Suppressor macrophage (primary cell): ENCODE measurements at regions not wholly inside any gene's neighbourhood (a gene's known extent, or its start where the extent isn't known, plus 50 kb on each side); places are given as distances from the start of the nearest gene placed in this dataset.

Source experiments
- DNase-seq, 4 experiments: peaks; one replicate each; pipeline ENCODE4 v3.0.0-alpha.2; 2020 to 2022

DNA sequence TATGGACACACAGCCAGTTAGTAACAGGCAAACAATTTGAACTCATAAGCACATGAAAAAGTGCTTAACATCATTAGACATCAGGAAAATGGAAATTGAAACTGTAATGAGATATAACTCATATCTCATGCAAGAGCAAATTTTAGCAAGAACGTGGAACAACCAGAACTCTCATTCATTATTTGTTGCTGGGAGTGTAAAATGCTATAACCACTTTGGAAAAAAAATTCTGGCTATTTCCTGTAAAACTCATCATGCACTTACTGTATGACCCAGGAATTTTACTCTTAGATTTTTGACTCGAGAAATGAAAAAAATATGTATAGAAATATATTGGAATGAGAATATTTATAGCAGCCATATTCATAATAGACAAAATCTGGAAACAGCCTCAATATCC lies 205.7 kb upstream of the PUM3 start:
- DNase-seq: no peak

DNA sequence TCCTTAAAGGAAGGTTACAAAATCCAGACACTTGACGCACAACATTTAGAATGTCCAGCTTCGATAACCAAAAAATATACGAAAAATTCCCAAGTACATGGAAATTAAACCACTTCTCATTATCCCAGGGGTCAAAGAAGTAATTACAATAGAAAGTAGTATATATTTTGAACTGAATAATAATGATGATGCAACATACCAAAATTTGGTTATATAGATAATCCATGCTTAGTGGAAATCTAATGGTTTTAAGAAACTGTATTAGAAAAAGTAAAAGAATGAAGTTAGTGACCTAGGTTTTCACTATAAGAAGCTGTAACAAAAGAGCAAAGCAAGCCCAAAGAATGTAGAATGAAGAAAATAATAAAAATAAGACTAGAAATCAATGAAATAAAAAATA lies 204.0 kb upstream of the PUM3 start:
- no peak for DNase-seq

DNA sequence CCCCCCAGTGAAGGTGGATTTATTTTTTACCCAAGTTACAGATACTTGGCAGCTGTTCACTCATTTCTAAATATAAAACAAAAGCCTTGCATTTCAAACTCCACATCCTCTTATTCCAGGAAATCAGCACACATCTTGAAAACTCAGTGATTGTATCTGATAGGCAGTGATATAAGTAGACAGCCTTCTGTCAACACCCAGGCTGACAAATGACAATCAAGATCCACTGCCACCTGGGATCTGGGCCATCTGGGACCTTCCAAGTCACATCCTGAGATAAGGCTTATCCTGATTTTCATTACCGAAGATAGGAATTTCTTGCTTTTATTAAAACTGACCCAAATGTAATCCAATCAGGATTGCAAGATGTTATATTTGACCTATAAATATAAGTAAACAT lies 201.3 kb upstream of the PUM3 start:
- DNase-seq: no peak

DNA sequence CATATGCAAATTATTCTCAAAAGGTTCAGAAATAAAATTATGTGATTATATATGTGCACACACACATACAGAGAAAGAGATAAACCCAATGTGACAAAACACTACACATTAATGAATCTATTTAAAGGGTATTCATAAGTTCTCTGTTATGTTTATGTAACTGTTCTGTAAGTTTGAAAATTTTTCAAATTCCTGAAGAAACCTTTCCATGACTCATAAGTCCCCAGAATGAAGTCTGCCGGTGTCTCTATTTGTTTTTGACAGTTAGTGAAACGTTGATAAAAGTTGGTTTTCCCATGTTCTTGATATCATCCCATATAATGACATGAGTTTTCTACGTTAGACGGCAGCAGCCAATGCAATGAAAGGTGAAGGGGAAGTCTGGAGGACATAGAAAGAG lies 199.5 kb upstream of the PUM3 start:
- no peak for DNase-seq

DNA sequence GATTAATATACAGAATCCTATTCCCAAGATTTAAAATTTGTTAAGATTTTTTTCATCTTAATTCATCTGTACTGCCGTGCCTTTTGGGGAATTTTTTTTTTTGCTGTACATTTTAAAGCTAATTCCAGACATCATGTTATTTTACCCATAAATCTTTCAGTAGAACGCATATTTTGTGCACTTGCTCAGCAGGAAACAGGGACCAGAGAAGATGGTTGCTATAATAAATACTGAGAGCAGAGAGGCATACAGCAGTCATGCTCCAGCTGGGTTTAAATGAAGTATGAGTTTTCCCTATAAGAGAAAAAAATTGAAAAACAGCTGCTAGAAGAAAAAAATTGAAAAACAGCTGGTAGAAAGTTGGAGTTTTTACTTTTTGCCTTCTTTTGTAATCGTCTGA lies 196.9 kb upstream of the PUM3 start:
- no peak for DNase-seq

DNA sequence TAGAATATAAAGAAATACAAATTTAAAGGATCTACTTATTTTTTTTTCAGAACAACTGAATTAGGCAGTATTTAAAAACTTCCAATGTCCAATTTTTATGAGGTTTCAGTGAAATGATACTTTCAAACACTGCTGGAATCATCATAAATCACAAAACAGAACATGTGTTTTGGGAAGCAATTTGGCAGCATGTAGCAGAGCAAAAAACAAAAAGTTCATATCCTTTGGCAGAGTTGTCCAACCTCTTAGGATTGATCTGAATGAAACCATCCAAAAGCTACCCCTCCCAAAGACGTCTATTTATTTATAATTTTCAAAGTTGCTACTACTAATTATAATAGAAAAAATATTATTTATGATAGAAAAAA lies 192.4 kb upstream of the PUM3 start:
- no peak for DNase-seq

DNA sequence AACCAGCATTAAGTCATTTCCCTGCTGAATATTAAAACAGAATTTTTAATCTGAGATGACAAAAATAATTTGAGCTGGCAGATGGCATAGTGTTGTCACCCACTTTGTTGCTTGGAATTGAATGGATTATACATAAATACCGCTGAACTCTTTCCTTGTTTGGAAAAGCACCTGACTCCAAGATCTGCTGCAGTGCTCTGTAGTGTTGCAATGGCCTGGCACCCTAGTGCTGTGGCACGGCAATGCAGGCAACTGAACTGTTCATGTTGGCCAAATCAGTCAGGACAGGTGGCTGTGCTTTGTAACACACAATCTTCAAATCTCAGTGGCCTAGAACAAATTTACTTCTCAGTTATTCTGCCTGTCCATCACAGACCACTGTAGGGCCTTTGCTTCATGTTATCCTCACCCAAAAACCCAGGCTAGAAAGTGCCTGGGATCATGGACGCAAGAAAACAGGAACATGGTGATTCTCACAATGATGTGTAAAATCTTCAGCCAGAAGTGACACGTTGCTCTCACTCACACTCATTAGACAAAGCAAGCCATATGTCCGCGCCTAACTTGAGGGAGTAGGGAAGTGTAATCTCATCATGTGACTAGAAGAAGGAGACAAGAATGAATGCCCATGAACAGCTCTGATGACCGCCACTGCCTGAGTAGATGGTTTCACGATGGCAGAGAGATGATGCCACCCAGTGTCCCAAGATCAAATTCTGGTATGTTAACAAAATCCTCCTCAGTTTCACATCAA lies 191.9 kb upstream of the PUM3 start:
- DNase-seq: no peak

DNA sequence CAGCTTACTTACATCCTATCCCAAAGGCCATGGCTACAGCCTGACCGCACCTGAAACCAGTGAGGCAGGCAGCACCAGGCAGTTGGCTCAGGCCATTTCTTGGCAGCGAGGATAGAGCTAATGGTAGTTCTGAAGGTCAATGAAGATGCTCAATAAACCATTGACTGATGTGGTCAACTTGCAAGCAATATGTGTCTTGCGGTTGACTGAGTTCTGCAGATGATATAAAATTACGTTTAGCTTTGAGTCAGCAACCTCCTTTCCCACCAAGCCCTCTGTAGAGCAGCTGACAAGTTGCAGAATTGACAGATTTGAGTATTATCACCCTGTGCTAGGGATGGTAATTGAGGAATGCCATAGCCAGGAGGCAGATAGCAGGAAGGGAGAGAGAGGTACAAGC lies 189.0 kb upstream of the PUM3 start:
- no peak for DNase-seq

DNA sequence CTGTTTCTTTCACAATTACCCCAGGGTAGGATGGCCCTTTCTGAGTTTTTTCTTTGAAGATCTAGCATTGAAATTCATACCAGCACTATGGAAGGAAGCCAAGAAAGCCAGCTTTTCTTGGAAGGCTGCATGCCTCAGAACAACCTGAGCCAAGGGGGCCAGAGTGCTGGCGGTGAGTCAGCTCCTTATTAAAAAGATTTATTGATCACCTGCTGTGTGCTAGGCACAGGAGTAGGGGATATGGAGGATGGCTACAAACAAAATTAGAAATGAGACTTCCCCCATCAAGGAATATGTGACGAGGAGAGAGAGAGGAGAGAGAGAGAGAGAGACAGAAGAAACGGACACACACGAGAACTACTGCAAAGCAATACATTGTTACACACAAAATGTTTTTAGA lies 184.6 kb upstream of the PUM3 start:
- no peak for DNase-seq

DNA sequence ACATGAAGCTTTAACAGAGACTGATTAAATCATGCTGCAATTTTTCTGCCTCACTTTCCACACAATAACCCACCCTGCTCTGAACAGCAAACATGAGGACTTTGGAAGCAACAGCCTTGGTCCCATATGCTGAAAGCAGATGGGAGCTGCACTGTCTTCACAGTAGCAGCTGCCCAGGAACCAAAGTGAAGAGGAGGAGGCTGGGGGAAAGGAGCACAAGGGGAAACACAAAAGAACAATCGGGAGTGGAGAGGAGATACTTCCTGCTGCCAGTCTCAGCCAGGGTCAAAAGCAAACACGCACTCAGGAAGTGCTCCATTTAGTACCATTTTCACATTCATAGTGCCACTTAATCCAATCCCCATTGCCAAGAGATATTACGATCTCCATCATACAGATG lies 183.3 kb upstream of the PUM3 start:
- DNase-seq: no peak

DNA sequence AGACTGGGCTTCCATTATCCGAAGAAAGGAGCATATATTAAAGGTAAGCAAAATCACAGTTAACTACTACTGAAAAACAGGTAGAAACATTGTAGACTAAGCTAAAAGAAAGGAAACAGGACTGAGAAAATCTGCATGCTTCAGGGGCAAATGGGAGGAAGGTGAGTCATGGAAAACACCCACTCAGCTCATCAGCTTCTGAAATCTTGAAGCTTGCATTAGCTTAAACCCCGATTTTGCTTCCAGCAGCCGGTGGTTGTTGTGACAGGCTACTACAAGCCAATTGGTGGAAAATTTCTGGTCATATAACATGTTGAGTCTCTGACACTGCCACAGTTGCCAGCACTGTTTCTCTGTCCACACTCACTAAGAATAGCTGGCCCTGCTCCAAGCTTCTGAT lies 179.6 kb upstream of the PUM3 start:
- DNase-seq: peak; percentile 4 to 51 (median 28)

DNA sequence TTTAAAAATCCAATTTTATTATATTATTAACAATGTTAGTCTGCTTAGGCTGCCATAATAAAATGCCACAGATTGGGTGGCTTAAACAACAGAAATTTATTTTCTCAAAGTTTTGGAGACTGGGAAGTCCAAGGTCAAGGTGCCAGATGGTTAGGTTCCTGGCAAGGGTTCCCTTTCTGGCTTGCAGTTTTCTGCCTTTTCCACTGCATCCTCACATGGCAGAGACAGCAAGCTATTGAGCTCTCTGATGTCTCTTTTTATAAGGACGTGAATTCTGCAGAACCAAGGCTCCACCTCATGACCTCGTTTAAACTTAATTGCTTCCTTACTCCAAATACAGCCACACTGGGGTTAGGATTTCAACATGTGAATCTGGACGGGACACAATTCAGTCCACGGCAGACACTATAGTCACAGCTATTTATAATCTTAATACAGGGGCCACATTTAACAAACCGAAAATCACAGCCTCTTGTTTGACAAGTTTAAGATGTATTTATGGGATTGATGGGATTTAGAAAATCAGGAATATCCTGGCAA lies 174.9 kb upstream of the PUM3 start:
- DNase-seq: no peak

DNA sequence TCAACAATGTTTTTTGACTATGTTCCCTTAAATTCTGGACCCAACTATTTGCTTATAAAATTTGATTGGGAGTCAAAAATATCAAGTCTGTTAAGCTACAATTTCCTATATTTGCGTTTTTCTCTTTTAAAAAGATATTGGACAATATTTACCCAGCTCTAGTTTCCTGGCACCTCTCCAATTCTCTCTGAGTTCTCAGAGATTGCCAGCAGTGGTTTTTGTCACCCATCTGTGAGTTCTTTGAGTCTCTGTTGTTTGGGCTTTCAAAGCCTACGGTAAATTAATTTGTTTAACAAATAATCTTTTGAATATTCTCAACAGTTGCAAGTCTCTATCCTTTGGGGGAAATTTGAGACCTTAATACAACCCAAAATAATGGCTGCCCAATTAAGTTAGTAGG lies 174.2 kb upstream of the PUM3 start:
- DNase-seq: no peak

DNA sequence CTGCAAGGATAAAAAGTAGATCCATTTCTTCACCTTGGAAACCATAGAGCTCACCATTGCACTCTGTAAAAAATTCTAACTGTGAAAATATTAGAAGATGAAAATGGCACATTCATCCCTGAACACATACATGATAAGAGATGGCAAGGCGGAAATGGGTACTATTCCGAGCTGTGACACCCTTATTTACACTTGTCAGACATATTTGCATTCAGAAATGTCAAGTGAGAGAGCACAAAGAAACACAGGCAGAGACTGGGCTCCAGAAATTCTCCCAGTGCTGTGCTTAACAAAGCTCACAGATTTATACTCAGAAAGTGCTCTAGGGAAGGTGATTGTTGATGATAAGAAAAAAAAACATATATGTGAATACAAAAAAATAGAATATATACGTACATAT lies 170.3 kb upstream of the PUM3 start:
- DNase-seq: no peak

DNA sequence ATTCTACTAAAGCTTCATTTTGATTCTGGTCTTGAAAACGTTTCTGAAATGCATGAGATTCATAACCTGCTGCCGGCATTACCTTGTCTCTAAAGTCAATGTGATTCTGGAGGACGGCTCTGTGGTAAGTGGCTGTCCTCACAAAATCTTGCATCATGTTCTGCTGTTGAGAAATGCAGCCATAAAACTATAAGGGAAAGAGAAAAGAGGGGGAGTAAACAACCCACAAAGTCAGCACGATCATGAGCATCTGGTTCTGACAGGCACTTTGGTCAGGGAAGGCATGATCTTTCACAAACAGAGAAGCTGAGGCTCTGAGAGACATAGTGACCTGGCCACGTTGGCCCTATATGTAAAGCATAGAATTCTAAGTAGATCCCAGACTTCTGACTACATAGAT lies 168.9 kb upstream of the PUM3 start:
- DNase-seq: peak; percentile 46 to 82 (median 59)

DNA sequence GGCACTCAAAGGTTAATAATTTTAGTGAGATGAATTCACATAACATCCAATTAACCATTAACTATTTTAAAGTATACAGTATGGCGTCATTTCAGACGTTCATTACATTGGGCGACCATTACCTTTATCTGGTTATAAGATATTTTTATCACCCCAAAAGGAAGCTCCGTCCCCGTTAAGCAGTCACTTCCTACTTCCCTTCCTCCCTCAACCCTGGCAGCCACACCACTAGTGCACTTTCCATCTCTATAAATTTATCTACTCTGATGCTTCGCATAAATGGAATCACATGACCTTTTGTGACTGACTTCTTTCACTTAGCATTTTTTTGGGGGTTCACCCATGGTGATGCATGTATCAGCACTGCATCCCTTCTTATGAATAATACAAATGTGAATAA lies 168.3 kb upstream of the PUM3 start:
- DNase-seq: peak in 2 of 4 experiments; percentile 8 to 17

DNA sequence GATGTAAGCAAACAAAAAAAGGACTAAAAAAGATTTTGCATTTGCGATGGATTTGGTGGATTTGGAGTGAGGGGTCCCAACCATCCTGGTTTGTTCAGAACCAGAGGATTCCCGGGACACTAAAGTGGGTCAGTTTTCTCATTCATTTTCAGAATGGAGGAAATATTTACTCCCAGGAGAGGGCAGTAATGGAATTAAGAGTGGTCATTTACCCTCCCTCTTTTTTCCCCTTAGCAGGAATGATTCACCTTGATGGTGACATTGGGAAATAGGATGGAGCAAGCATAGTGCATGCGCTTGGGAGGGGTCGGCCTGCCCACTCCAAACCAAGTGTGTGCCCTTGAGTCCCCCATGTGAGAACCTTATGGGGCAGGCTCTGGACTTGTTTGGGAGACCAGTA lies 164.2 kb upstream of the PUM3 start:
- DNase-seq: no peak

DNA sequence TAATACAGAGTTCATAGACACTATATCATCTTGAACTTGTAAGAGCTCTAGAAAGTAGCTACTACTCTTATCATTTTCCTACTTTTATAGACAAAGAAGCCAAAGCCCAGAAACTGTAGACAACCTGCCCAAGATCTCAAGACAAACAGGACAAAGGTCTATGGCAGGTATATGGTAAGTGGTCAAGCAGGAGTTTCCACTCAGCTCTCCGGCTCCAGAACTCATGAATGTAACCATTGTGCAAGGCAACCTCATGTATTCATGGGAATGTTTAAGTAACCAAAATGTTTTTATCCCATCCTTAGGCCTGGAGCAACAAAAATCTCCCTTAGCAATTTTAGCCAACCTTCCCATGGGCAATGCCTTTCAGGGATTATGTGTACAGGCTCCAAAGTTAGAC lies 163.4 kb upstream of the PUM3 start:
- DNase-seq: no peak

DNA sequence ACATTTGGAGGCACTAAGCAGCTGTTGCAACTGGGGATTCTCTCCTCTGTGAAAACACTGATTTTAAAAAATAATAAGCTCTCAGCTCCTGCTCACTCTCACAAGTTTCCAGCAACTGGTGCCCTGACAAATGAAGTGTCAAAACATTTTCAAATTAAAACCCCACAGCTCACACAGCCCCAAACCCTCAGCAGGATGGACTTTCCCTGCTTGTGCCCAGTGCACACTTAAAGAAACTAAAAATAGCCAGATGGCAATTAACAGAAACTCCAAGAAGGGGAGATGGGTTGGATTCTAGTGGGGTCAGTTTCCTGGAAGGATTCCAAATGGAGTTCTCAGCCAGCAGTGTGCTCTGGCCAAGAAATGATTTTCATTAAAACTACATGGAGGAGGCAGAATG lies 163.0 kb upstream of the PUM3 start:
- DNase-seq: no peak

DNA sequence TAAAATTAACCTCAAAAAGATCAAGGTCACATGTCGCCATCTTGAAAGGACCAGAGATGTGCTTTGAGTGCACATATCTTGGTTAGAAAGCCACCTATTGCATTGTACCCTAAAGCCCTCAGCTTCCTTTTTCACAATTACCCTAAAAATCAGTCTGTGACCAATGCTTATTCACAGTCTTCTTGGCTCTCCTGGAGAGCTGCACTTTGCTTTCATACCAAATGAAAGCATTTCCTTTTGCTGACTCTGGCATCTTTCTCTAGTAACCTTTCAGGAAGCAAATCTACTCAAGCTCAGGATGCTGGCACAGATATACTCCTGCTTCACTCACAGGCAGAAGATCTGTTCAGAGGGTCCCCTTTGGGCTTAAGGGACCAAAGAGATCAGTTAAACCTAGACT lies 160.7 kb upstream of the PUM3 start:
- no peak for DNase-seq

DNA sequence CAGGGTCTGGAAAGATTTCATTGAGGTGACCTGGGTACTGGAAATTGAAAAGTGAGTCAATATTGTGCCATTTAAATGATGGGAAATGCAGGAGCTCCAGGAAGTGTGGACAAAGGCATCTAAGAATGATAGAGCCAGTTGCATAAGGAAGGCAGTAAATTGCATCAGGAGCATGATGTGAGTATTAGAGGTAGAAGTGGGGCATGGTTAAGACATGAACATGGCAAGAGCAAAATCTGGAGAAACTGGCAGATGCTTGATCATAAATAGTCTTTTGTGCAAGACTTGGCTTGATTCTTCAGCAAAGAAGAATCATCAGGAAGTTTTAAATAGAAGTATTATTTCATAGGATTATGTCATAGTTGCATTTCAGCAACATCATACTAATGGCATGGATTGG lies 157.4 kb upstream of the PUM3 start:
- DNase-seq: peak in 1 of 4 experiments; percentile 20

DNA sequence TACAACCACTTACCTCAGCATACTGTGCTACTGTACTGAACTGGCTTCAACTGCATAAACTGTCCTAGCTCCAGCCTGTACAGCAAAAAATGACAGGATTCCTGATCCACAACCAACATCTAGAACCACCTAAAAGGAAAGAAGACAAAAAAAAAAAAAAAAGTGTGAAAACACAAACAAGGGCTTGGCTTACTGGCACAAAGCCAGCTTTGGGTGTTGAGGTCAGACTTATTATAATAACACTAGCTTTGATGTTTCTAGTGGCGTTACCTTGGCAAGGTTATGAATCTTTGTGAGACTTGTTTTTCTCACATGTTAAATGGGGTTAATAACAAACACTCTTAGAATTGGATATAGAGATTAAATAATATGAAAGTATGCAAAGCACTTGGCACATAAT lies 148.5 kb upstream of the PUM3 start:
- no peak for DNase-seq

DNA sequence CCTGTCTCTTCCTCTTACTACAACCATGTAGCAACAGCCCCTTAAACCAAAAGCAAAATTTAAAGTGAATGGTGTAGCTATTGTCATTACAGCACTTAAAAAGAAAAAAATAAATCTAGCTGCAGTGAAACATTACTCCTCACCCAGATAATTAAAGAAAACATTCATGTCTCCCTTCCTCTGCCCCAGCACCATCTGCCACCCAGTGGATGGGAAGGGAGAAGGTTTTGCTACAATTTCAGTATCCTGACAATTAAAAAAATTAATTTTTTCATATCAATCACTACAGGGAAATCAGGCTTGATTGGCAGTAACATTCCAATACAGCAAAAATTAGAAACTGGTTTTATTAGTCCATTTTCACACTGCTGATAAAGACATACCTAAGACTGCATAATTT lies 147.4 kb upstream of the PUM3 start:
- no peak for DNase-seq

DNA sequence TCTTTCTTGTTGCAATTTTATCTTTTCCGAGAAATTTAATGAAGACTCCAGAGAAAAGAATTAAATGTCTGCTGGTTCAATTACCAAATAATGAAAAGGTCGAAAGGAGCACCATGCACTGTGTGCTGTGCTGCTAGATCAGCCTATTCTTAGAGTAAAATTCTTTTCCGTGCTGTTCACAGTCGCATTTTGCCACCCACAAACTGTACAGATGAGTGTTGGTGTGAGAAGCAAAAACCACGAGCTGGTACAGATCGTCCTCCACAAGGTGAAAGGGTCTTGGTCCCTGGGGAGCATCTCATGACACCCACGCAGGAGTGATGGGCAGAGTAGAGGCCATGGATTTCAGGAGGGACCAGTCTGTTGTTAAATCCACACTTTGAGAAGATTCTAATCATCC lies 143.8 kb upstream of the PUM3 start:
- no peak for DNase-seq

DNA sequence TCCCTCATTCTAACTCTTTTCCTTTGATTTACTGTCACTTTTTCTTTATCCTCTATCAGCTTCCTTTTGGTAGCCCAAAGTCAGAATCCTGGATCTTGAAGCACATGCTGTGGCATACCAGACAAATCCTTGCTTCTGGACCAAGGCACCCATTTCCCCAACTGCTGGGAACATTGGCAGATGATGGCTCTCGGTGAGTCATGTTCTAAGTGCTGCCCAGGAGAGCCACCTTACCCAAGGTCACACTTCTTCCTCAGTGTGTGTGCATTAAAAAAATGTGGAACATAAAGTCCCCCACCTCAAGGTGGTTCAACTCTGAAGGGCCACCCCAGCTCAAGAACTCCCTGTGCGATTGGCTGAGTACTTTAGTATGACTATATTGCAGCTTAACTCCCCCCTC lies 141.4 kb upstream of the PUM3 start:
- DNase-seq: no peak
